NCI-H1105 (cell line): ENCODE measurements at regions not wholly inside any gene's neighbourhood (a gene's known extent, or its start where the extent isn't known, plus 50 kb on each side); places are given as distances from the start of the nearest gene placed in this dataset.
"Not testable (repeated sequence)": the region's sequence is repeated elsewhere in the genome, so short reads cannot be mapped to it uniquely, and the experiment has no call there.

ENCODE experiments used
- DNase-seq: peaks from one replicate; lab custom pipeline; 2025; lab: John Stamatoyannopoulos, UW

DNA sequence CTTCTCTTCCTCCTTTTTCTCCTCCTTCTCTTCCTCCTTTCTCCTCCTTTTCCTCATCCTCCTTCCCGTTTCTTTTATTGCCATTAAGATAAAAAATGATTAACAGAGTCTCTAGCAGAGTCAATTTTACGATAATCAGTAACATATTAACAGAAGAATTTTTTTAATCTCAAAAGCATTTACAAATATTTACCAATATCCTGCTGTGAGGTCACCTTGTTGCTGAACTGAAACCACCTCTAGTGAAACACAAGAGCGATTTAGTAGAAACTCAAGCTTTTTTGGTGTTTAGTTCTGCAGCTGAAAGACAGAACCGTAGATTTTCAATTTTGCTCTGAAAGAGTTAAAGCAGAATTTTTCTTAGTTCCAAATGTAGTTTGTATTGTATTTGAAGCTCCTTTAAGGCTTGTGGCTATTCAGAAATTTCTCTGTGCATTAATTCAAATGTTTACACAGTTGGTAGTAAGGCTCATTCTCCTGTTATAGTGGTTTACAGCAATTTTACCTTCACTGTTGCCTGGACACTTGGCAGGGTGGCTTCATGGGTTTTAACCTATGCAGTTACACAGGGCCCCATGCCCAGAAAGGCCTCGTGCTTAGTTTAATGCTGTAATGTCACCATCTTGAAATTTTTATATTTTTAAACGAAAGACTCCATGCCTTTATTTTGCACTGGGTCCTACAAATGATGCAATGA, 1106.6 kb upstream of the FAM98A start:
- no peak for DNase-seq

DNA sequence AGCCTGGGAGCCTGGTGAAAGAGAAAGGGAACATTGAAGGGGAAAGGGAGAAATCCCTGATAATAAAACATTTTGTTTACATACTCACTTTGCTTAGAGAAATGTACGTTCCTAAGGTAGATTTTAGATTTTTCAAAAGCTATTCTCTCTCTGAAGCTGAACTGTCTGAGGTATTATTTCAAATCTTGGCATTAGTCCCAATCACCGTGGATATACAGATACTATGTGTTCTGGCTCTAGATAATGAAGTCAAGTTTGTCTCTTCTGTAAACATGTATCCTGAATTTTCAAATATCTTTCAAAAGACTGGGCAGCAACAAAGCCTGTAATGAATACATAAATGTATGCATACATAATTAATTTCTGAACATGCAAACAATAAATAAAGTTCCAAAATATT, 1104.2 kb upstream of the FAM98A start:
- no peak for DNase-seq

DNA sequence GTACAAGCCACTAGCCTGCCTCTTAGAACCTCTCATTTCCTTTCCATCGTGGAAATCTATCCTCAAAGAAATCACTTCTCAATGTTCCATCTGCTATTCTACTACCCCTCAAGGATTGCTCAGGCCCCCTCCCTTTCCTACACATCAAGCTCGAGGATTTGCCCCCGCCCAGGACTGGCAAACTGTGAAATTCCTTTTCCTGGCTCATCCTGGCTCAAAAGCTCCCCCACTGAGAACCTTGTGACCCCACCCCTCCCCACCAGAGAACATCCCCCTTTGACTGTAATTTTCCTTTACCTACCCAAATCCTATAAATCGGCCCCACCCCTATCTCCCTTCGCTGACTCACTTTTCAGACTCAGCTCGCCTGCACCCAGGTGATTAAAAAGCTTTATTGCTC, 1103.3 kb upstream of the FAM98A start:
- DNase-seq: not testable (repeated sequence)

DNA sequence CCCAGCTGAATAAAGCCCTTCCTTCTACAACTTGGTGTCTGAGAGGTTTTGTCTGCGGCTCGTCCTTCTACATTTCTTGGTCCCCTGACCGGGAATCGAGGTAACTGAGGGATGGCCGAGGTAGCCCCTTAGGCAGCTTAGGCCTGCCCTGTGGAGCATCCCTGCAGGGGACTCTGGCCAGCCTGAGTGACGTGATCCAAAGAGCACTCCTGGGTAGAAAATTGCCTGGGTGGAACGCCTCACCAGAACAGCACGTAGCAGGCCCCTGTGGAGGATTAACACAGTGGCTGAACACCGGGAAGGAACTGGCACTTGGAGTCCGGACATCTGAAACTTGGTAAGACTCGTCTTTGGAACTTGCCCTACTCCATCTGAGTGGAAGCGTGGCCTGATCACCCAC, 1078.5 kb upstream of the FAM98A start:
- not testable (repeated sequence) for DNase-seq

DNA sequence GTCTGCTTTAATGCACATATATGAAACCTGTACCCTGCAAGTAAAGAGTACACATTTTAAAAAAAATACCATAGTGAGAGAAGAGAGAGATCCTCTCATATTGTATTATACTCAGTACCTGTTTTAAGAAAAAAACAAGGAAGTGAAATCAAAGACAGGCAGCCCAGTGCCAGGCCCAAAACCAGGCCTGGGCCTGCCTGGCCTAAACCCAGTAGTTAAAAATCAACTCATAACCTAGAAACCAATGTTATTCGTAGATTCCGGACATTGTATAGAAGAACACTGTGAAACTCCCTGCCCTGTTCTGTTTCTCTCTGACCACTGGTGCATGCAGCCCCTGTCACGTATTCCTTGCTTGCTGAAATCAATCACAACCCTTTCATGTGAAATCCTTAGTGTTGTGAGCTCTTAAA, 1078.0 kb upstream of the FAM98A start:
- DNase-seq: not testable (repeated sequence)

DNA sequence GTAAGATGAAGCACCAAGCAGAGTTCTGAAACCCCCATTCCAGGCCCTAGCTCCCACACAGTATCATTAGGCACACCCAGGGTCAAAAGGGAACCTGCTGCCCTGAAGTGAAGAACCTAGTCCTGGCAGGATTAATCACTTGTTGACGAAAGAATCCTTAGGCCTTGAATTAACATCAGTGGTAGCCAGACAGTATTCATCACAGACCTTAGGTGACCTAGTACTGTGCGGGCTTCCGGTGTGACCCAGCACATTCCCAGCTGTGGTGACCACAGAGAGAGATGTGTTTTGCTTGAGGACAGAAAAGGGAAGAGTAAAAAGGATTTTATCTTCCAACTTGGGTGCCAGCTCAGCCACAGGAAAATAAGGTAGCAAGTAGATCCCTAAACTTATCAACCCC, 1071.4 kb upstream of the FAM98A start:
- no peak for DNase-seq

DNA sequence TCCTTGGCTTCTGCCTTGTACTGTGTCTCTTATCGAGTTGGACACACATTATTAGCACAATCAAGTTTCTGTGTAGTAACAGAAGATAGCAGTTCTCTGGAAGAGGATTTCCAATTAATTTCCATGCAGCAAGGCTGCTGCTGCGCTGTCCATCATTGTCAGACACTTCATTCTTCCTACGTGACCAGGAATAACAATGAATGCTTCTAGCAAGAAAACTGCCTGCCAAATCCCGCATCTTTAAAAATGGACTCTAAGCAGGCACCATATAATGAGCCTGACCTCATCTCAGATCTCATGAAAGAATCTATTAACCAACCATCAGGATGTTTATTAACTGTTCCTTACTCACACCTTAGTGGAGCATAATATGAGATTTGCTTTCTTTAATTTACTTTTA, 1067.7 kb upstream of the FAM98A start:
- no peak for DNase-seq

DNA sequence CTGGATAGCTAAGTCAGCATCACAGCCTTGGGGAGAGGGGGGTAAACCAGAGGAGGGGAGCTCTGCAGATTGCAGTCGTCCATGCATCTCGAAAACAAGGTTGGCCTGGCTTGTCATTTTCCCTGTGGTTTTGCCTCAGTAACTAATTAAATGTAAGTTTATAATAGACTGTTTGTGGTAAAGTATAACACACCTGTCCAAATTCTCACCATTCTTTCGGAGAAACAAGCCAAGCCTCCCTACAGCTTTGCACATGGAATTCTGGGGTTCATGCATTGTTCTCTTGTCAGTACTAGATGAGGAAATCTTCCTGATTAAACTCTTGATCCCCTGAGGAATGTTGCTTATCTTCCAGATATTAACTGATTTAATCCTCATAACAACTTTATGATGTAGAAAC, 1065.2 kb upstream of the FAM98A start:
- no peak for DNase-seq

DNA sequence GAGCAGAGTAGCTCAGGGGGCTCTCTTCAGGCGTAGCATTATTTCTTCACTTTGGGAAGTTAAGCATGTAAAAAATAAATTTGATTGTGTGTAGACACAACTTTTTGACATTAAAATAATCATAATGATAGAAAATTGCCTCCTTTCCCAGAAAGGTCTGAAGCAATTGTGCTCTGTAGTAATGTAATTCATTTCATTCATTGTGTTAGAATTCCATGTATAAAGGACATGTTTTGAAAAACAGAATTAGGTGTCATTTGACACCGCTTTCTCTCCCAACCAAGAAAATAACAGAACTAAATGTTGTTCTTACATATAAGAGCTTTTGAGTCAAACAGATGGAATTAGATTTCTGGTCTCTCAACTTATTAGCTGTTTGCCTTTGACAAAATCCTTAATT, 1064.2 kb upstream of the FAM98A start:
- DNase-seq: no peak

DNA sequence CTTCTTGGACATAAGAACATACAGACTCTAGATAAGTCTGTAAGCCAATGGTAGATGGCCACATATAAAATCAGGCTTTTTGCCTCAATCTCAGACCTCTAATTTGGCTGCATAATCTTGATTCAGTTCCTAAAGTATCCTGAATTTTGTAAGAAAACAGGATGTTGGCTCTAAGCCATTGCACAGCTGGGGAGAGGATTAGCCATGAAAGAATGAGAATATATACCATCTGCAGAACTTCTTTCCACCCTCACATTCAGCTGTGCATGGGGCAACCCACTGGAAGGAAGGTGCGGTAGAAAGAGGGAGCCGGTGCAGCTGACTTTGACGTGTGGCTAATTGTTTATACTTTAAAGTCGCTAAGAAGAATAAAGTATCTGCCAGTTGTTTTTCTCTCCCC, 1061.6 kb upstream of the FAM98A start:
- DNase-seq: no peak

DNA sequence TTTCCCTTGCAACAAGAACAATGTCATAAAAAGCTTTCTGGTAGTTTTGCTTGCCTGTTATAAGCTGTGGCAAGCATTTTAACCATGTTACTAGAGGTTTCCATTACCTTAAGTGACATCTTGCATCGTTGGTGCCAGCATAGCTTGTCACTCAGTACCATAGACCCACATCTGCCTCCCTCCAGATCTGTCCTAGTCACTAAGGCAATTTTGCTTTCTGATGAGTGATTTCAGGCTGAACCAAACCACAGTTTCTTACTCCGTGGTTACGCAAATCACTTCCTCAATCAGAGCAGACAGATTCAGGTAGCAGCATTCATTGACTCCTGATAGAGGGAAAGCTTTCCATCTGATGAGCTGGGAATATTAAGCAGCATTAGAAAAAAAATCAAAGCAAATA, 1057.5 kb upstream of the FAM98A start:
- no peak for DNase-seq

DNA sequence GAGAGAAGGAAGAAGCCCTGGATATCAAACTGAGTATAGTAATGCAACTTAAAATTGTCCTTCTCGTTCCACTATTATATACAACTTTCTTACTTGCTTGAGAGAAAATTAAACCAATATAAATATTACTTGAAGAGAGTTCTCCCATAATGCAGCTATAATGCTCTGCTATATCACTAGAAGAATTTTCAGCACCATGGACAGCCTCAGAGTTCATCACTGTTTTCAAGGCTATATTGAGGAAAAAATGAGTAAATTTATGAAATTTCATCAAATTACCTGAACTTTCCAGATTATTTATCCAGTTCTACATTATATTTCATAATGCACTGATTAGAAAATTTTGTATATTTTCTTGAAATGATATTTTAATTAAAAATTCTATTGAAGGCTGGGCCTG, 1053.5 kb upstream of the FAM98A start:
- DNase-seq: no peak

DNA sequence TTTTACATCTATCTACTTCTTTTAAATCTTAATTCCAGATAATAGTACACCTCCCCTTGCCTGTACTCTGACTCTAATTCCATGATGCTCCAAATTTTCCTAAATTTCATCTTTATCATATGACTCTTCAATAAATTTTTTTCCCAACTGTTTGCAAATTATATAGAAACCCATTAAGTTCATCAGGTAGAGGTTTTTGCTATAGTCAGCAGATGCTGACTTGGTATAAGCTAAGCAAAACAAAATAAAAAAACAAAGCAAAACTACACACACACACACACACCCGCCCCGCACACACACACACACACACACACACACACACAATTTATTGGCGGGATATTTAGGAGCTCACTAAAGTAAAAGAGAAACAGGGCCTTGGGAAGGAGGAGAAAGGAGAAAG, 1047.8 kb upstream of the FAM98A start:
- no peak for DNase-seq

DNA sequence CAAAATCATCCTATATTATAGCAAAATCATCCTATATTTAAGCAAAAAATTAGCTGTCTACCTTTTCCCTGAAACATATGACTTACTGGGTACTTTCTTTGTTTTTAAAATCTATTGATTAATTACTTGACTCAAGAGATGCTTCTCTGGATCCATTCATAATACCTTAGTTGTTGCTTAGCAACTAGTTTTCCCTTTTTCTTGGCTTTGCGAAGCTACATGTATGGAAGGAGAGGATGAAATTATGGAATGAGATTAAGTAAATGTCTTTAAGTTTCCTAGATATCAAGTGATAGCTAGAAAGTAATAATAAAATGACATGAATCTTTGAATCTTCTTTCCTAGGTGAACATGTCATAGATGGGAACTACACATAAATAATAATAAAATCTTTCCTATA, 1033.2 kb upstream of the FAM98A start:
- no peak for DNase-seq

DNA sequence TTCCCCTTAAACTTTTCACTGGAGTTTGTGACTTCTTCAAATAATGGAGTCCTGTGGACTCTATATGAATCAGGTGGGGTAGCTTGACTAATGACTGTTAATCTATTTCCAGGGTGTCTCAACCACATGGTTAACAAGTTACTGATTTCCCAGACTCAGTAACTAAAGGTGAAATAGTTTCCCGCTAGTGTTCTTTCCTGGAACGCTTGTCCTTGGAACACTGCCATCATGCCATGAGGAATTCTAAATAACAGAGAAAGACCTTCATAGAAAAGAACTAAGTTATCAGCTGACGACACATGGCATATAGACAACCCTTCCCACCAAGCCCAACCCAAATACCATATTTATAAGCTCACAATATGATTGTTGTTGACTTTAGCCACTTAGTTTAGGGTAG, 1027.9 kb upstream of the FAM98A start:
- DNase-seq: no peak

DNA sequence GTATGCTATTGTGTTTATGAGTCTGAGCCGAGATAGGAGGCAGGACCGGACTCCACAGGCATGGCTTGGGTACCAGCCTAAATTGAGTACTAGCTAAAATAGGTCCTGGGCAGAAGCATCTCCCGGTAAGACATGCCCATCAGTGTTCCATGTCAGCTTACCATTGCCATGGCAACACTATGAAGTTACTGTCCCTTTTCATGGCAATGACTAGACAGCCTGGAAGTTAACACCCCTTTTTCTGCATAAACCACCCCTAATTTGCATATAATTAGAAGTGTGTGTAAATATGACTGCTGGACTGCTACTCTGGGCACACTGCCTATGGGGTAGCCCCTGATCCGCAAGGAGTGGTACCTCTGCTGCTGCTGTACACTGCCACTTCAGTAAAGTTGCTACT, 1005.1 kb upstream of the FAM98A start:
- DNase-seq: no peak

DNA sequence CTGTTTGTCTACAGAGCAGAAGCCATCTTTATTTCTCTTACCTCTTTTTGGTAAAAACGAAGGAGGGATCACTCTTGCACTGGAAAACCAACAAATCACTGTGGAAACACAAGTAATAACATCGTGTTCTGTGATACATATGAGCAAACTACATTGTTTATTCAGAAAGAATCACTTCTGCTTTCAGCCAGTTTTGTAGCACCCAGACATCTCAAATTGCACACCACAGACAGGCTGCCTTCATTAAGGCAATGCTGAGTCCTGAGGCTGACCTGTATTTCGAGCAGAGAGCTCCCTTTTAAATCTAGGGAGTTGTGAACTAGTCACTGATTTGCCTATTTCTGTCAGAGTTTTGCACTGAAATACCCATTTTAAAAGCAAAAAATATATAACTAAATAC, 1003.2 kb upstream of the FAM98A start:
- no peak for DNase-seq

DNA sequence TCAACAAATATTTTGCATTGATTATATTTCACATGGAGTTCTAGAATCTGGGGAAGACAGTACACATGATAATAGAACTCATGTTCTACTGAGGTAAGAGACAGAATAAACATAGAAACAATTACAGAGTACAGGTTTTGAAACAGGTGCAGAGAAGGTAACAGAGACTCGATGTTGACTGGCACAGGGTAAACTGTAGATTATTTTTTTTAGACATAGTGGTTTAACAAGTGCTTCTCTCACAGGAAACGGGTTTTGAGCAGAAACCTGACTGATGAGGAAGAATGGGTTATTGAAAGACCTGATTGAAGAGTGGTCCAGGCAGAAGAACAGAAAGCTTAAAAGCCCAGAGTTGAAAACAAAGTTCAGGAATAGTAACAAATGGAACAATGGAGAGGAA, 1002.5 kb upstream of the FAM98A start:
- no peak for DNase-seq

DNA sequence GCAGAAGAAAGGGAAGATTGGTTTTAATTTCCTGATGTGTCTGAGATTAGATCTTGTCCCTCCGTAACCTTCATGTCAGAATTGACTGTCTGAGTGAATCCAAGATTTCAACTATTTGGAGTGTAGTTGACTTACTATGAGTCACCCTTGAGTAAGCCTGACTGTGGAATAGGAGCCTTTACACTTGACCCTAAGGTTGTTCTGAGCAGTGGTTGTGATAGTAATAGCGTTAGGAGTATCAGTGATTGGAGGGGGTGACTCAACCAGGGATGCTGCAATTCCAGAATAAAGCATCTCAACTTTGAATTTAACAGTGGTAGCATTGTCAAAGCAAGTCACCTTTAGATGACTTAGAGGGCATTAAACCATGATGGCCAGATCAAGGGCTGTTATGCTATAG, 979.5 kb upstream of the FAM98A start:
- no peak for DNase-seq

DNA sequence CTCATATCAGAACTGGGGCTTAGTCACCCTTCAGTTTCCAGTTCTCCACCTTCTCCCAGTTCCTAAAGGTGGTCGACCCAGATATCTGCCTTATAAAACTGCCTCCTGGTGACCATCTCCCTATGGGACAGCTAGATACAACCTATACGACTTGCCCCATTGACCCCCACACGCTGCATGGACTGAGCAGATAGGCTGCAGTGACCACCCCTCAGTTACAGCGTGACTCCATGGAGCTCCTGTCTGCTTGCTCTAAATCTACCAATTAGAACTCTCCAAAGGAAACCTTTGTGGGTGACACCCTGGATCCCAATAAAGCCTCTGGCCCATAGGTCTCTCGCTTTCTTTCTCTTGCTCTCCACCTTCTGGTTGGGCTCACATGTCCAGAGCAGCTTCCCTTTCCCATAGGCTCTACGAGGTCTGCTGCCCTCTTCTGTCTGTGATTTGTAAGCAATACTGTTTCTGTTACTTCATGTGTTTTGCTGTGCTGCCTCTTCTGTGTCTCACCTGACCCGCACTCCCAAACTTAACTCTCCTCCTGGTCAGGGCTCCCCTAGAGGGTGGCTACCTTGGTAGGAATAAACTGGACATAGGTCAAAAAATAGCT, 971.3 kb upstream of the FAM98A start:
- no peak for DNase-seq

DNA sequence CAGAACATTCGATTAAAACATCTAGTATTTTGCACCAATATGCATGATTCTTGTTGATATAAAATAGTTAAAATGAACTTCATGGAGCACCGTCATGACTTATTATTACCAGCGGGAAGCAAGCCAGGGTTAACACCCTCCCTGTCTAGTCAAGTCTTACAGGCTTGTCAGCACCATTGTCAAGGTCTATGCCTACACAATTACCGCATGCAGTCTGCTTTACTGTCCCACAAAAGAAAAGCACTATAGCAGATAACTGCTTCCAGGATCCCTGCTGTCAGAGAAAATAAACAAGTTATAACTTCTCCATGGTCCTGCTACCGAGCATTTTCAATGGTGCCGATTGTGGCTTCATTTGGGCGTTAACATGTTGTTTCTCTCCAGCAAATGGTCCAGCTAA, 968.0 kb upstream of the FAM98A start:
- DNase-seq: no peak

DNA sequence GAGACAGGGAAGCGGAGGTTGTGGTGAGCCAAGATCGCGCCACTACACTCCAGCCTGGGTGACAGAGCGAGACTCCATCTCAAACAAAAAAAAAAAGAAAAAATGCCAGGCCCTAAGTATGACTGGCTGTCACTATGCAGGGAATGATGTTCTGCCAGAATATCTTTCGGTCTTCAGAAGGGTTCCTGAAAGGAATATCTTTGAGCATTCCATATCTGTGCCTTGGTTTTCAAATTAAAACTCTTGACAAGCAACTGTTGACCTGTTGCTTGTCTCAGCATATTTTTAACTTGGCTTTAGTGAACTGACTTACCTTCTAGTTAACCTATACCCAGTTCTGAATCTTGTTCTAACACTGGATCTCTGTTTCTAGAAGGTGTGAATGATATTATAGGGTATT, 953.2 kb upstream of the FAM98A start:
- no peak for DNase-seq

DNA sequence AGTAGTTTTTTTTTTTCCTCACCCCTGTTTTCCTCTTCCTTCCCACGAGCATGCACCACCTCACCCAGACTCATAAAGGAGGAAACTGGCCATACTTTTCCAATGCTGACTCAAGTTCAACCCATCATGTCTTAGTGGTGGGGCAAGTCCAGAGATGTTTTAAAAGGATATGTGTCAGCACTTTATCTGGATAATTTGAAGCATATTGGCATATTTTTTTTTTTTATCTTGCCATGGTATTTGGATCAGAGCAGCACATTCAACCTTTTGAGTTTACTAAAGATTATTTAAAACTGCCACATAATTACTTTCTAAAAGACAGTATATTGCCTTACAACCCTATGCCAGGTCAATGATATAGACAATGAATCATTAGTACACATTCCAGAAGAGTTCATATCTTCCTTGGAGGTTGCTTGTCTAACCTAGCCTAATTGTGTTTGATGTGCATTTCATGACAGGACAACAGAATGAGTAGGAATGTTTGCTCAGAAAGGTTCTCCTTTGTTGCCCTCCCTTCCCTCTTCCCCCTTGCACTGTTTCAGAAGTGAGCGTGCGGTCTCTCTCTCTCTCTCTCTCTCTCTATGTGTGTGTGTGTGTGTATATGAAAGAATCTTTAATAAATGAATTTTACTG, 950.7 kb upstream of the FAM98A start:
- no peak for DNase-seq

DNA sequence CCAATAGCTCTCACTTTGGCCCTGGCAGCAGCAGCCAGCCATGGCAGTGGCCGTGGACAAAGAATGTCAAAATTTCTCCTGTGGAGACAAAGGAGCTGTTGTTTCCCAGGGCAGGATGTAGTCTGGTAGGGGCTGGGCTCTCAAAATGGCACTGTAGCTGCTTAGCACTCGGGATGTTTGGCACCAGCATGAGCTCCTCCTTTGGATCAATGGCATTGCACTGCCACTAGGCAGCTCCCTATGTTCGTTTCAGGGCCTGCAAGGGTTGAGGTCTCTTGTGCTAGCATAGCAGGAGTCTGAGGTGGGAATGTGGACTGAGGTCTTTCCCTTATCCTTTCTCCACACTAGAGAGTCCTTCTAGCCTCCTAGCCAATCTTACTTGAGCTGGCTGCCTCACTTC, 948.8 kb upstream of the FAM98A start:
- no peak for DNase-seq
